H1 (cell line): ENCODE measurements at regions not wholly inside any gene's neighbourhood (a gene's known extent, or its start where the extent isn't known, plus 50 kb on each side); places are given as distances from the start of the nearest gene placed in this dataset.

Experiments used
- ATF2 ChIP-seq: IDR thresholded peaks from 2 replicates; pipeline ENCODE4 v1.6.1; 2012; ENCODE audit warnings: low read length, inconsistent platforms
- BACH1 ChIP-seq: IDR thresholded peaks from 2 replicates; pipeline ENCODE4 v1.6.1; 2012; ENCODE audit warnings: low read length, improper control_type of control experiment
- CEBPB ChIP-seq: IDR thresholded peaks from 2 replicates; pipeline ENCODE4 v1.6.1; 2012; ENCODE audit warnings: low read depth, low read length
- CTCF ChIP-seq, 3 experiments: IDR thresholded peaks; 1 replicate in 2 of 3; 2 replicates in 1 of 3; pipeline versions ENCODE4 v1.5.1 to v1.6.1; 2011; ENCODE audit warnings: low read length in 3 of 3, mild to moderate bottlenecking in 3 of 3, inconsistent platforms in 2 of 3, low read depth in 1 of 3, moderate library complexity in 1 of 3; ENCODE audit not compliant: insufficient read depth in 1 of 3; ENCODE audit errors: control extremely low read depth in 1 of 3
- EP300 ChIP-seq, 2 experiments: IDR thresholded peaks; 1 replicate in 1 of 2; 2 replicates in 1 of 2; pipeline ENCODE4 v1.6.1; 2011 to 2012; ENCODE audit warnings: low read depth in 2 of 2, low read length in 2 of 2, mild to moderate bottlenecking in 2 of 2, borderline replicate concordance in 1 of 2, inconsistent platforms in 1 of 2, moderate library complexity in 1 of 2
- EZH2 ChIP-seq: fragments of 200-600 bp; sonication (generic); IDR thresholded peaks from 2 replicates; pipeline ENCODE4 v1.7.1; 2012; ENCODE audit warnings: low read depth, mild to moderate bottlenecking, moderate library complexity, low read length, inconsistent platforms; ENCODE audit not compliant: severe bottlenecking
- FOSL1 ChIP-seq: IDR thresholded peaks from 2 replicates; pipeline ENCODE4 v1.6.1; 2011; ENCODE audit warnings: mild to moderate bottlenecking, low read depth, low read length, moderate library complexity; ENCODE audit not compliant: insufficient read depth
- GTF2F1 ChIP-seq: IDR thresholded peaks from 2 replicates; pipeline ENCODE4 v1.6.1; 2012; ENCODE audit warnings: low read depth, low read length, improper control_type of control experiment, borderline replicate concordance
- JUN ChIP-seq: IDR thresholded peaks from 2 replicates; pipeline ENCODE4 v1.6.1; 2011; ENCODE audit warnings: low read depth, mild to moderate bottlenecking, improper control_type of control experiment, low read length
- POLR2A ChIP-seq, 2 experiments: IDR thresholded peaks; 1 replicate in 1 of 2; 2 replicates in 1 of 2; pipeline ENCODE4 v1.6.1; 2011; ENCODE audit warnings: low read depth in 2 of 2, low read length in 2 of 2, mild to moderate bottlenecking in 2 of 2; ENCODE audit errors: control extremely low read depth in 1 of 2
- RFX5 ChIP-seq: IDR thresholded peaks from 2 replicates; pipeline ENCODE4 v1.6.1; 2011; ENCODE audit warnings: low read depth, low read length, improper control_type of control experiment, borderline replicate concordance
- TAF1 ChIP-seq: IDR thresholded peaks from 2 replicates; pipeline ENCODE4 v1.6.1; 2011; ENCODE audit warnings: mild to moderate bottlenecking, low read depth, low read length
- TCF12 ChIP-seq: IDR thresholded peaks from 2 replicates; pipeline ENCODE4 v1.6.1; 2011; ENCODE audit warnings: low read depth, mild to moderate bottlenecking, low read length

GRCh38 chr7:23965296-23965695, 255.3 kb downstream of the STK31 start:
- TF ChIP-seq EP300 (IDR thresholded peaks at IDR 0.05; ENCODE audit: borderline replicate concordance in 1 of 2, low read depth in 2 of 2, low read length in 2 of 2) (no peak), EZH2 (no peak), ATF2 (no peak), CTCF (IDR thresholded peaks at IDR 0.05; ENCODE audit: control extremely low read depth in 1 of 3, insufficient read depth in 1 of 3, low read depth in 1 of 3, low read length in 3 of 3) (no peak), BACH1 (no peak), CEBPB (no peak), TCF12 (no peak), FOSL1 (no peak), TAF1 (no peak), JUN (no peak), POLR2A (IDR thresholded peaks at IDR 0.05; ENCODE audit: control extremely low read depth in 1 of 2, low read depth in 2 of 2, low read length in 2 of 2) (no peak), GTF2F1 (no peak), RFX5 (no peak)
